H9 (cell line): ENCODE measurements at regions not wholly inside any gene's neighbourhood (a gene's known extent, or its start where the extent isn't known, plus 50 kb on each side); places are given as distances from the start of the nearest gene placed in this dataset.

Experiments used
- DNase-seq: peaks from one replicate; pipeline ENCODE4 v3.0.0-alpha.2; 2017
- H2AFZ ChIP-seq: one replicate; pipeline ENCODE4 v1.6.1; 2013; ENCODE audit warnings: mild to moderate bottlenecking, low read length, control low read depth, moderate library complexity
- H2AK5ac ChIP-seq: 2 replicates; pipeline ENCODE4 v1.6.1; 2013; ENCODE audit warnings: low read length, control low read depth, mixed read lengths; ENCODE audit not compliant: insufficient read length
- H2BK120ac ChIP-seq: one replicate; pipeline ENCODE4 v1.6.1; 2013; ENCODE audit warnings: low read depth, mild to moderate bottlenecking, low read length, control low read depth, inconsistent platforms; ENCODE audit not compliant: poor library complexity, severe bottlenecking
- H2BK12ac ChIP-seq: 2 replicates; pipeline ENCODE4 v1.6.1; 2013; ENCODE audit warnings: low read length, control low read depth, mixed read lengths, low read depth; ENCODE audit not compliant: insufficient read length
- H2BK15ac ChIP-seq: 2 replicates; pipeline ENCODE4 v1.6.1; 2013; ENCODE audit warnings: low read depth, low read length, control low read depth
- H2BK20ac ChIP-seq: one replicate; pipeline ENCODE4 v1.6.1; 2013; ENCODE audit warnings: low read depth, mild to moderate bottlenecking, low read length, control low read depth, inconsistent platforms; ENCODE audit not compliant: poor library complexity, severe bottlenecking
- H2BK5ac ChIP-seq: 2 replicates; pipeline ENCODE4 v1.6.1; 2013; ENCODE audit warnings: low read length, control low read depth, mixed read lengths; ENCODE audit not compliant: insufficient read length
- H3K14ac ChIP-seq: 2 replicates; pipeline ENCODE4 v1.6.1; 2013; ENCODE audit warnings: low read length, control low read depth; ENCODE audit not compliant: insufficient read depth
- H3K18ac ChIP-seq: 2 replicates; pipeline ENCODE4 v1.6.1; 2013; ENCODE audit warnings: low read depth, mild to moderate bottlenecking, mixed read lengths, low read length, control low read depth; ENCODE audit not compliant: insufficient read length
- H3K23ac ChIP-seq: 2 replicates; pipeline ENCODE4 v1.6.1; 2013; ENCODE audit warnings: low read length, control low read depth, mixed read lengths, low read depth; ENCODE audit not compliant: insufficient read length
- H3K23me2 ChIP-seq: 2 replicates; pipeline ENCODE4 v1.6.1; 2013; ENCODE audit warnings: low read depth, mild to moderate bottlenecking, mixed read lengths, low read length, control low read depth; ENCODE audit not compliant: insufficient read length, poor library complexity, severe bottlenecking
- H3K27ac ChIP-seq: 2 replicates; pipeline ENCODE4 v1.5.1; 2013; ENCODE audit warnings: low read length, control low read depth, mixed read lengths, low read depth; ENCODE audit not compliant: insufficient read length
- H3K27me3 ChIP-seq: 2 replicates; pipeline ENCODE4 v1.6.1; 2013; ENCODE audit warnings: low read length, control low read depth, inconsistent platforms; ENCODE audit not compliant: insufficient read depth
- H3K4ac ChIP-seq: 2 replicates; pipeline ENCODE4 v1.6.1; 2013; ENCODE audit warnings: low read depth, mild to moderate bottlenecking, control low read depth, inconsistent platforms, low read length, moderate library complexity
- H3K4me1 ChIP-seq: 2 replicates; pipeline ENCODE4 v1.6.1; 2013; ENCODE audit warnings: low read length, control low read depth, inconsistent platforms; ENCODE audit not compliant: insufficient read depth
- H3K4me2 ChIP-seq: 2 replicates; pipeline ENCODE4 v1.6.1; 2013; ENCODE audit warnings: low read length, control low read depth, mixed read lengths; ENCODE audit not compliant: insufficient read length, insufficient read depth
- H3K56ac ChIP-seq: 2 replicates; pipeline ENCODE4 v1.6.1; 2013; ENCODE audit warnings: low read depth, mild to moderate bottlenecking, mixed read lengths, low read length, control low read depth; ENCODE audit not compliant: insufficient read length
- H3K79me1 ChIP-seq: 2 replicates; pipeline ENCODE4 v1.6.1; 2013; ENCODE audit warnings: low read depth, mild to moderate bottlenecking, moderate library complexity, low read length, control low read depth, inconsistent platforms; ENCODE audit not compliant: insufficient read depth, poor library complexity, severe bottlenecking
- H3K79me2 ChIP-seq: 2 replicates; pipeline ENCODE4 v1.6.1; 2013; ENCODE audit warnings: low read length, control low read depth, inconsistent platforms; ENCODE audit not compliant: insufficient read depth
- H3K9ac ChIP-seq: 2 replicates; pipeline ENCODE4 v1.6.1; 2013; ENCODE audit warnings: low read length, control low read depth, mixed read lengths; ENCODE audit not compliant: insufficient read length; ENCODE audit errors: extremely low read depth
- H3K9me3 ChIP-seq: one replicate; pipeline ENCODE4 v1.6.1; 2013; ENCODE audit warnings: low read depth, low read length, inconsistent platforms; ENCODE audit not compliant: control insufficient read depth
- H3T11ph ChIP-seq: one replicate; pipeline ENCODE4 v1.6.1; 2013; ENCODE audit warnings: mild to moderate bottlenecking, low read length, control low read depth, inconsistent platforms
- H4K20me1 ChIP-seq: one replicate; pipeline ENCODE4 v1.6.1; 2013; ENCODE audit not compliant: control insufficient read depth, insufficient read length, insufficient read depth
- H4K5ac ChIP-seq: 2 replicates; pipeline ENCODE4 v1.6.1; 2013; ENCODE audit warnings: low read depth, mild to moderate bottlenecking, mixed read lengths, low read length, control low read depth; ENCODE audit not compliant: insufficient read length
- H4K8ac ChIP-seq: replicated peaks from 2 replicates; pipeline ENCODE4 v1.6.1; 2013; ENCODE audit warnings: low read length, control low read depth, mixed read lengths, low read depth; ENCODE audit not compliant: insufficient read length
- H4K91ac ChIP-seq: 2 replicates; pipeline ENCODE4 v1.6.1; 2013; ENCODE audit warnings: low read depth, mild to moderate bottlenecking, moderate library complexity, mixed read lengths, low read length, control low read depth; ENCODE audit not compliant: insufficient read length
- H3K27ac Mint-ChIP-seq, 3 experiments: 2 replicates in 2 of 3; 3 replicates in 1 of 3; pipeline ENCODE4 v1.8.0; 2020 to 2021; ENCODE audit warnings: mixed read lengths in 3 of 3, mild to moderate bottlenecking in 1 of 3, moderate library complexity in 1 of 3
- H3K27me3 Mint-ChIP-seq: 2 replicates; pipeline ENCODE4 v1.8.0; 2021; ENCODE audit warnings: low read depth, mild to moderate bottlenecking, moderate library complexity, mixed read lengths
- H3K36me3 Mint-ChIP-seq, 3 experiments: 2 replicates in 2 of 3; 3 replicates in 1 of 3; pipeline ENCODE4 v1.8.0; 2020 to 2021; ENCODE audit warnings: low read depth in 3 of 3, mixed read lengths in 3 of 3; ENCODE audit not compliant: insufficient read depth in 1 of 3
- H3K4me1 Mint-ChIP-seq, 2 experiments: 2 replicates each; pipeline ENCODE4 v1.8.0; 2020; ENCODE audit warnings: mixed read lengths in 2 of 2
- H3K4me3 Mint-ChIP-seq, 2 experiments: 2 replicates in 1 of 2; 3 replicates in 1 of 2; pipeline ENCODE4 v1.8.0; 2020 to 2021; ENCODE audit warnings: mild to moderate bottlenecking in 2 of 2, mixed read lengths in 2 of 2, moderate library complexity in 1 of 2
- H3K9me3 Mint-ChIP-seq, 2 experiments: 2 replicates in 1 of 2; 3 replicates in 1 of 2; pipeline ENCODE4 v1.8.0; 2020; ENCODE audit warnings: mild to moderate bottlenecking in 2 of 2, mixed read lengths in 2 of 2, moderate library complexity in 1 of 2
- CTCF ChIP-seq: fragments of 200-600 bp; sonication (generic); conservative IDR thresholded peaks from 3 replicates; pipeline ENCODE4 v1.8.0; 2021; ENCODE audit warnings: antibody characterized with exemption, mild to moderate bottlenecking
- WGBS: extraction: QIAGEN DNeasy Blood & Tissue Kit; methylation state at CpG from one replicate; pipeline ENCODE4 v1.1.7; 2013; ENCODE audit warnings: missing lambda C conversion rate, low lambda C conversion rate, mixed read lengths; ENCODE audit not compliant: insufficient read length; ENCODE audit errors: extremely low coverage; 5-methylcytosine and 5-hydroxymethylcytosine counted together

- Mint-ChIP-seq H3K27ac (no peak overlapping the region), H3K4me1 (peaks cover 7 to 9% of the 10 kb centered on the region in 2 experiments), H3K9me3 (no peaks in the 10 kb centered on the region), H3K4me3 (no peak overlapping the region), H3K27me3 (no peaks in the 10 kb centered on the region), H3K36me3 (no peaks in the 10 kb centered on the region)
- H3K9me3 ChIP-seq, result no peaks in the 10 kb centered on the region
- no peak overlapping the region for H3K27ac ChIP-seq
- H2BK12ac ChIP-seq, result no peak overlapping the region
- no peak overlapping the region for H3T11ph ChIP-seq
- no peak overlapping the region for H3K18ac ChIP-seq
- no peak for DNase-seq
- no peak overlapping the region for H2AK5ac ChIP-seq
- no peak overlapping the region for H3K23ac ChIP-seq
- H4K5ac ChIP-seq, result no peak overlapping the region
- no peaks in the 10 kb centered on the region for H3K79me2 ChIP-seq
- H3K4me2 ChIP-seq, result no peak overlapping the region
- no peak overlapping the region for H3K56ac ChIP-seq
- no peak overlapping the region for H2BK20ac ChIP-seq
- H4K91ac ChIP-seq, result no peak overlapping the region
- H4K8ac ChIP-seq, result no peak overlapping the region
- no peak overlapping the region for H3K9ac ChIP-seq
- no peaks in the 10 kb centered on the region for H3K4me1 ChIP-seq
- H4K20me1 ChIP-seq, result no peaks in the 10 kb centered on the region
- no peak overlapping the region for H2BK5ac ChIP-seq
- H3K27me3 ChIP-seq, result no peaks in the 10 kb centered on the region
- no peak overlapping the region for H3K4ac ChIP-seq
- no peak overlapping the region for H2AFZ ChIP-seq
- no peak overlapping the region for H2BK120ac ChIP-seq
- no peak overlapping the region for H2BK15ac ChIP-seq
- no peaks in the 10 kb centered on the region for H3K23me2 ChIP-seq
- no CpG with 5 or more reads among the region's 4 CpGs for WGBS
- H3K14ac ChIP-seq, result no peak overlapping the region
- no peaks in the 10 kb centered on the region for H3K79me1 ChIP-seq
- no peak for TF ChIP-seq CTCF
Observed at GRCh38 chr2:117693154-117693553, 121.3 kb upstream of the DDX18 start.
